A673 (cell line): ENCODE measurements at regions not wholly inside any gene's neighbourhood (a gene's known extent, or its start where the extent isn't known, plus 50 kb on each side); places are given as distances from the start of the nearest gene placed in this dataset.

ENCODE experiments used
- CTCF ChIP-seq: fragments of 300-800, 200-600 bp; sonication (generic); conservative IDR thresholded peaks from 2 replicates; pipeline ENCODE4 v1.5.1; 2017; ENCODE audit warnings: low read depth, mild to moderate bottlenecking, antibody characterized with exemption, low read length, moderate library complexity, mixed read lengths
- EZH2 ChIP-seq: fragments of 200-600 bp; sonication (generic); IDR thresholded peaks from 2 replicates; pipeline ENCODE4 v1.6.1; 2017; ENCODE audit warnings: borderline replicate concordance, low read depth, mild to moderate bottlenecking, mixed read lengths, antibody characterized with exemption, low read length; ENCODE audit not compliant: poor library complexity, severe bottlenecking

GRCh38 chr12:115223322-115223721, 539.3 kb upstream of the TBX3 start:
- TF ChIP-seq CTCF, result no peak
- TF ChIP-seq EZH2, result no peak
